Neural cell (in vitro differentiated cells): ENCODE measurements at regions not wholly inside any gene's neighbourhood (a gene's known extent, or its start where the extent isn't known, plus 50 kb on each side); places are given as distances from the start of the nearest gene placed in this dataset.

Experiments
- H2AFZ ChIP-seq: fragments of 200-600, 300-800 bp; sonication (generic), shearing (Covaris generic); 2 replicates; pipeline ENCODE4 v1.6.0; 2014; ENCODE audit warnings: low read depth, mild to moderate bottlenecking, antibody characterized with exemption, low read length, moderate library complexity
- H3F3A ChIP-seq: fragments of 200-600 bp; shearing (Covaris generic); 2 replicates; pipeline ENCODE4 v1.6.1; 2016; ENCODE audit warnings: mild to moderate bottlenecking, moderate library complexity, mixed read lengths, antibody characterized with exemption, low read length; ENCODE audit not compliant: insufficient read depth, poor library complexity, severe bottlenecking
- H3K27ac ChIP-seq: fragments of 200-600, 300-800 bp; sonication (generic), shearing (Covaris generic); 2 replicates; pipeline ENCODE4 v1.5.1; 2014; ENCODE audit warnings: mild to moderate bottlenecking, low read length, moderate library complexity
- H3K27me3 ChIP-seq: fragments of 300-800, 200-600 bp; sonication (generic), shearing (Covaris generic); 2 replicates; pipeline ENCODE4 v1.6.0; 2014; ENCODE audit warnings: mild to moderate bottlenecking, low read depth, low read length, moderate library complexity; ENCODE audit not compliant: insufficient read depth
- H3K36me3 ChIP-seq: fragments of 300-800, 200-600 bp; sonication (generic), shearing (Covaris generic); 2 replicates; pipeline ENCODE4 v1.5.1; 2014; ENCODE audit warnings: mild to moderate bottlenecking, antibody characterized with exemption, low read length, moderate library complexity; ENCODE audit not compliant: insufficient read depth
- H3K4me2 ChIP-seq: fragments of 300-800, 200-600 bp; sonication (generic), shearing (Covaris generic); 2 replicates; pipeline ENCODE4 v1.6.0; 2014; ENCODE audit warnings: mild to moderate bottlenecking, low read length
- H3K4me3 ChIP-seq: fragments of 300-800, 200-600 bp; sonication (generic), shearing (Covaris generic); 2 replicates; pipeline ENCODE4 v1.5.1; 2014; ENCODE audit warnings: mild to moderate bottlenecking, low read length, moderate library complexity
- H3K79me2 ChIP-seq: fragments of 200-600 bp; shearing (Covaris generic); replicated peaks from 2 replicates; pipeline ENCODE4 v1.6.0; 2014; ENCODE audit warnings: mild to moderate bottlenecking, low read length, moderate library complexity; ENCODE audit not compliant: insufficient read depth
- H3K9ac ChIP-seq: fragments of 300-800, 200-600 bp; sonication (generic), shearing (Covaris generic); 2 replicates; pipeline ENCODE4 v1.6.1; 2016; ENCODE audit warnings: mild to moderate bottlenecking, low read length, mixed read lengths
- H3K9me2 ChIP-seq: fragments of 200-600 bp; shearing (Covaris generic); 2 replicates; pipeline ENCODE4 v1.6.1; 2016; ENCODE audit warnings: mild to moderate bottlenecking, low read length, mixed read lengths; ENCODE audit not compliant: insufficient read depth
- H3K9me3 ChIP-seq: fragments of 200-600, 300-800 bp; sonication (generic), shearing (Covaris generic); 2 replicates; pipeline ENCODE4 v1.6.1; 2016; ENCODE audit warnings: mild to moderate bottlenecking, mixed run types, low read length, moderate library complexity, mixed read lengths
- H4K20me1 ChIP-seq: fragments of 200-600 bp; shearing (Covaris generic); 2 replicates; pipeline ENCODE4 v1.6.1; 2016; ENCODE audit warnings: mild to moderate bottlenecking, mixed run types; ENCODE audit not compliant: insufficient read depth
- EP300 ChIP-seq: fragments of 450-650 bp; conservative IDR thresholded peaks from 2 replicates; pipeline ENCODE4 v1.6.1; 2014; ENCODE audit warnings: antibody characterized with exemption, mild to moderate bottlenecking, moderate library complexity; ENCODE audit not compliant: poor library complexity, severe bottlenecking
- EZH2 ChIP-seq: fragments of 200-600, 300-800 bp; shearing (Covaris generic), sonication (generic); IDR thresholded peaks from 2 replicates; pipeline ENCODE4 v1.6.1; 2014; ENCODE audit warnings: antibody characterized with exemption, low read length, borderline replicate concordance, mild to moderate bottlenecking; ENCODE audit not compliant: insufficient read depth, poor library complexity, severe bottlenecking
- MXI1 ChIP-seq: fragments of 450-650 bp; conservative IDR thresholded peaks from 2 replicates; pipeline ENCODE4 v1.6.1; 2014; ENCODE audit warnings: antibody characterized with exemption, mild to moderate bottlenecking; ENCODE audit not compliant: poor library complexity, severe bottlenecking
- POLR2AphosphoS5 ChIP-seq: IDR thresholded peaks from 2 replicates; pipeline ENCODE4 v1.6.1; 2012
- RAD21 ChIP-seq: fragments of 450-650 bp; conservative IDR thresholded peaks from 2 replicates; pipeline ENCODE4 v1.6.1; 2014; ENCODE audit warnings: antibody characterized with exemption, mild to moderate bottlenecking, moderate library complexity
- REST ChIP-seq: IDR thresholded peaks from 2 replicates; pipeline ENCODE4 v1.6.1; 2012; ENCODE audit warnings: borderline replicate concordance
- SMC3 ChIP-seq: fragments of 450-650 bp; conservative IDR thresholded peaks from 2 replicates; pipeline ENCODE4 v1.6.1; 2014; ENCODE audit warnings: antibody characterized with exemption, mild to moderate bottlenecking, moderate library complexity; ENCODE audit not compliant: poor library complexity
- TAF1 ChIP-seq: IDR thresholded peaks from 2 replicates; pipeline ENCODE4 v1.6.1; 2012; ENCODE audit warnings: low read depth
- TF ChIP-seq, protein P1 (sequence below): fragments of 450-650 bp; IDR thresholded peaks from 2 replicates; pipeline ENCODE4 v1.5.1; 2014; ENCODE audit warnings: antibody characterized with exemption, mild to moderate bottlenecking, moderate library complexity; ENCODE audit not compliant: poor library complexity, severe bottlenecking

- Histone ChIP-seq H3K4me2 (no peak overlapping the region), H3K27me3 (no peaks in the 10 kb centered on the region), H3K79me2 (no peaks in the 10 kb centered on the region), H3K36me3 (no peaks in the 10 kb centered on the region), H3K9me3 (no peaks in the 10 kb centered on the region), H3K9me2 (no peaks in the 10 kb centered on the region), H3K27ac (no peak overlapping the region), H2AFZ (no peak overlapping the region), H3K4me3 (no peak overlapping the region), H4K20me1 (no peaks in the 10 kb centered on the region), H3F3A (no peaks in the 10 kb centered on the region), H3K9ac (no peak overlapping the region)
- TF ChIP-seq EP300 (no peak), POLR2AphosphoS5 (peak; percentile 54)
Measured at GRCh38 chr11:15453211-15453765, 338.6 kb downstream of the INSC start.

DNA sequence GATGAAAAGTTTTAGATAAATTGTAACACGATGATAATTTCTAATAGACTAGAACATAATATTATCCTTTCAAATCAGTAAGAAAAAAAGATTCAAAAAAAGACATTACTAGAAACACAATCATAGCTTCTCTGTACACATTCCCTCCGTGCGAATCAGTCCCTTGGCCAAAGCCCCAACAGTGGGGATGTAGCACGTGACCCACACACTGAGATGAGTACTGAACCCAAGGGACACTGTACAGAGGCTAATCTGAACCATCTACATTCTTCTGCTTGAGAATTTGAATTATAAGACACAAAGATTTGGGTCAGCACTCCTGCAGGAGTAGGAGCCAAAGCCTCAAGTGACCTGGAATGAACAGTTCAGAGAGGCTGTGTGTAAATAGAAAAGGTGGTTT, 353.7 kb downstream of the INSC start:
- Histone ChIP-seq H3K9me3 (no peaks in the 10 kb centered on the region), H4K20me1 (no peaks in the 10 kb centered on the region), H3K79me2 (no peaks in the 10 kb centered on the region), H3K27ac (no peak overlapping the region), H3K4me2 (no peak overlapping the region), H3K9me2 (no peaks in the 10 kb centered on the region), H3F3A (no peaks in the 10 kb centered on the region), H2AFZ (no peak overlapping the region), H3K27me3 (no peaks in the 10 kb centered on the region), H3K4me3 (no peak overlapping the region), H3K36me3 (no peaks in the 10 kb centered on the region), H3K9ac (no peak overlapping the region)
- TF ChIP-seq EZH2 (no peak), EP300 (no peak), POLR2AphosphoS5 (no peak), RAD21 (no peak), SMC3 (no peak), TAF1 (no peak), MXI1 (no peak), REST (no peak)
- TF ChIP-seq, protein P1, sequence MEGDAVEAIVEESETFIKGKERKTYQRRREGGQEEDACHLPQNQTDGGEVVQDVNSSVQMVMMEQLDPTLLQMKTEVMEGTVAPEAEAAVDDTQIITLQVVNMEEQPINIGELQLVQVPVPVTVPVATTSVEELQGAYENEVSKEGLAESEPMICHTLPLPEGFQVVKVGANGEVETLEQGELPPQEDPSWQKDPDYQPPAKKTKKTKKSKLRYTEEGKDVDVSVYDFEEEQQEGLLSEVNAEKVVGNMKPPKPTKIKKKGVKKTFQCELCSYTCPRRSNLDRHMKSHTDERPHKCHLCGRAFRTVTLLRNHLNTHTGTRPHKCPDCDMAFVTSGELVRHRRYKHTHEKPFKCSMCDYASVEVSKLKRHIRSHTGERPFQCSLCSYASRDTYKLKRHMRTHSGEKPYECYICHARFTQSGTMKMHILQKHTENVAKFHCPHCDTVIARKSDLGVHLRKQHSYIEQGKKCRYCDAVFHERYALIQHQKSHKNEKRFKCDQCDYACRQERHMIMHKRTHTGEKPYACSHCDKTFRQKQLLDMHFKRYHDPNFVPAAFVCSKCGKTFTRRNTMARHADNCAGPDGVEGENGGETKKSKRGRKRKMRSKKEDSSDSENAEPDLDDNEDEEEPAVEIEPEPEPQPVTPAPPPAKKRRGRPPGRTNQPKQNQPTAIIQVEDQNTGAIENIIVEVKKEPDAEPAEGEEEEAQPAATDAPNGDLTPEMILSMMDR, result no peak
